Vagina (tissue), 2 donors: ENCODE measurements at regions not wholly inside any gene's neighbourhood (a gene's known extent, or its start where the extent isn't known, plus 50 kb on each side); places are given as distances from the start of the nearest gene placed in this dataset.

Experiments
- DNase-seq, 2 donors: peaks; one replicate each; pipeline ENCODE4 v3.0.0-alpha.2; 2017; ENCODE audit errors: extremely low spot score in 2 of 2
- H3K27ac ChIP-seq: fragments of 200-600 bp; sonication (generic); one replicate; pipeline ENCODE4 v1.5.1; 2019
- H3K27me3 ChIP-seq: fragments of 200-600 bp; sonication (generic); one replicate; pipeline ENCODE4 v1.5.1; 2019
- H3K36me3 ChIP-seq, 2 donors: fragments of 200-600 bp; sonication (generic); one replicate each; pipeline ENCODE4 v1.5.1; 2017 to 2019
- H3K4me1 ChIP-seq: fragments of 200-600 bp; sonication (generic); one replicate; pipeline ENCODE4 v1.5.1; 2019
- H3K4me3 ChIP-seq, 2 donors: fragments of 200-600 bp; sonication (generic); 1 replicate in 1 of 2; 2 replicates in 1 of 2; pipeline ENCODE4 v1.5.1; 2016 to 2019
- H3K9me3 ChIP-seq: fragments of 200-600 bp; sonication (generic); one replicate; pipeline ENCODE4 v1.5.1; 2019
- CTCF ChIP-seq, 3 experiments: fragments of 450-650 bp in 2 of 3; fragments of 200-600 bp in 1 of 3; sonication (generic) in 1 of 3; IDR thresholded peaks; one replicate each; pipeline ENCODE4 v1.5.1; 2017 to 2019; ENCODE audit warnings: antibody characterized with exemption in 3 of 3, mild to moderate bottlenecking in 2 of 3, moderate library complexity in 2 of 3
- POLR2A ChIP-seq, 2 donors: fragments of 450-650 bp; IDR thresholded peaks; one replicate each; pipeline ENCODE4 v1.6.1; 2017; ENCODE audit warnings: antibody characterized with exemption in 2 of 2, mild to moderate bottlenecking in 2 of 2, moderate library complexity in 2 of 2
- POLR2AphosphoS5 ChIP-seq, 2 donors: sonication (generic); formaldehyde crosslinking; IDR thresholded peaks; one replicate each; pipeline ENCODE4 v1.9.0; 2017; ENCODE audit warnings: antibody characterized with exemption in 2 of 2, mild to moderate bottlenecking in 2 of 2, low read depth in 1 of 2; ENCODE audit not compliant: insufficient read depth in 1 of 2
- intact Hi-C: fragments of 100-400 bp; cut with DNase I; formaldehyde crosslinking; loops from one replicate; pipeline ENCODE4 v1.15.1; 2023

GRCh38 chr1:184828369-184828717, 73.7 kb upstream of the EDEM3 start:
- Histone ChIP-seq H3K4me3 (no peak overlapping the region), H3K27ac (peak overlapping the region; percentile 25), H3K4me1 (peaks cover 13% of the 10 kb centered on the region), H3K9me3 (no peaks in the 10 kb centered on the region), H3K27me3 (no peaks in the 10 kb centered on the region), H3K36me3 (no peaks in the 10 kb centered on the region)
- TF ChIP-seq CTCF (IDR thresholded peaks at IDR 0.05): no peak
- no peak for TF ChIP-seq POLR2A (IDR thresholded peaks at IDR 0.05)
- TF ChIP-seq POLR2AphosphoS5 (IDR thresholded peaks at IDR 0.05; ENCODE audit: insufficient read depth in 1 of 2, low read depth in 1 of 2): no peak
- DNase-seq: no peak
- intact Hi-C loops: no loop called here

GRCh38 chr1:184827600-184828368, 73.1 kb upstream of the EDEM3 start:
- H3K27me3 ChIP-seq: no peaks in the 10 kb centered on the region
- no peak for TF ChIP-seq CTCF (IDR thresholded peaks at IDR 0.05)
- peak in 1 of 2 donors; percentile 15 for TF ChIP-seq POLR2AphosphoS5 (IDR thresholded peaks at IDR 0.05; ENCODE audit: insufficient read depth in 1 of 2, low read depth in 1 of 2)
- no peak for TF ChIP-seq POLR2A (IDR thresholded peaks at IDR 0.05)
- H3K27ac ChIP-seq: peak overlapping the region; percentile 26
- H3K4me3 ChIP-seq: no peak overlapping the region
- H3K4me1 ChIP-seq: peaks cover 18% of the 10 kb centered on the region
- H3K9me3 ChIP-seq: no peaks in the 10 kb centered on the region
- no peak for DNase-seq
- no peaks in the 10 kb centered on the region for H3K36me3 ChIP-seq
- intact Hi-C loops: no loop called here

- no peak overlapping the region for H3K4me3 ChIP-seq
- no peaks in the 10 kb centered on the region for H3K9me3 ChIP-seq
- no peak overlapping the region for H3K27ac ChIP-seq
- intact Hi-C loops: no loop called here
- DNase-seq: no peak
- TF ChIP-seq POLR2A (IDR thresholded peaks at IDR 0.05) (no peak), CTCF (IDR thresholded peaks at IDR 0.05) (no peak), POLR2AphosphoS5 (IDR thresholded peaks at IDR 0.05; ENCODE audit: insufficient read depth in 1 of 2, low read depth in 1 of 2) (no peak)
- no peaks in the 10 kb centered on the region for H3K36me3 ChIP-seq
- H3K27me3 ChIP-seq: no peaks in the 10 kb centered on the region
- H3K4me1 ChIP-seq: peaks cover 22% of the 10 kb centered on the region
These were observed 71.3 kb upstream of the EDEM3 start for GRCh38 chr1:184826001-184826400.

- no peak overlapping the region for H3K27ac ChIP-seq
- no peak for DNase-seq
- peaks cover 22% of the 10 kb centered on the region for H3K4me1 ChIP-seq
These were observed 70.9 kb upstream of the EDEM3 start for GRCh38 chr1:184825571-184825970.

More at GRCh38 chr1:184825571-184825970, 70.9 kb upstream of the EDEM3 start:
- H3K36me3 ChIP-seq: no peaks in the 10 kb centered on the region
- no peaks in the 10 kb centered on the region for H3K27me3 ChIP-seq
- H3K4me3 ChIP-seq: no peak overlapping the region
- H3K9me3 ChIP-seq: no peaks in the 10 kb centered on the region
- intact Hi-C loops: no loop called here
- TF ChIP-seq POLR2A (IDR thresholded peaks at IDR 0.05) (no peak), POLR2AphosphoS5 (IDR thresholded peaks at IDR 0.05; ENCODE audit: insufficient read depth in 1 of 2, low read depth in 1 of 2) (no peak), CTCF (IDR thresholded peaks at IDR 0.05) (no peak)
